ENCODE measurements at regions not wholly inside any gene's neighbourhood (a gene's known extent, or its start where the extent isn't known, plus 50 kb on each side); places are given as distances from the start of the nearest gene placed in this dataset.

DNA sequence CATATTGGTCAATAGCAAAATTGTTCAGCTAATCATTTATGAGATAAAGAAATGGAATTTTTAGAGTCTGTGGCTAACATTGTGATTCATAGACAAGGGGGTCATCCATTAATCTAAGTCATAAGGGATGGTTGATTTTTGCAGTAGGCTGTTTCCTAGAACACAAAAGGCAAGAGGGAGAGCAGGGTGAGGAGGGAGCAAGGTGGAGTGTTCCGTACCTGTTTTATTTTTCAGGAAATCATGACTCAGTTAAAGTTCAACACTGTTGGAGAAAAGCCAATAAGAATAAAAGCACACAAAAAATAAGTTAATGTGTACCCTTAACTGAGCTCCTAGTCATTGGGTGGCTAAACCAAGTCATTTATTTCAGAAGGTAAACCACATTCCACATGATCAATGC, 512.4 kb upstream of the ATXN8OS start:
- no peak for DNase-seq (ENCODE audit: extremely low spot score, unreplicated experiment)
- no peak overlapping the region for H3K4me3 Mint-ChIP-seq
- H3K27ac Mint-ChIP-seq: no peak overlapping the region
- no peaks in the 10 kb centered on the region for H3K9me3 Mint-ChIP-seq
- H3K27me3 Mint-ChIP-seq: no peaks in the 10 kb centered on the region
- TF ChIP-seq CTCF (conservative IDR thresholded peaks at IDR 0.05): no peak
- H3K4me1 Mint-ChIP-seq (ENCODE audit: unreplicated experiment): no peaks in the 10 kb centered on the region
- no peaks in the 10 kb centered on the region for H3K36me3 Mint-ChIP-seq

- no peak for DNase-seq (ENCODE audit: extremely low spot score, unreplicated experiment)
- Mint-ChIP-seq H3K27me3 (no peaks in the 10 kb centered on the region), H3K4me1 (ENCODE audit: unreplicated experiment) (no peaks in the 10 kb centered on the region), H3K9me3 (no peaks in the 10 kb centered on the region), H3K36me3 (no peaks in the 10 kb centered on the region), H3K27ac (no peak overlapping the region), H3K4me3 (no peak overlapping the region)
- TF ChIP-seq CTCF (conservative IDR thresholded peaks at IDR 0.05): no peak
These were observed 516.2 kb upstream of the ATXN8OS start for GRCh38 chr13:69591437-69591836.

- no peak for DNase-seq (ENCODE audit: extremely low spot score, unreplicated experiment)
- Mint-ChIP-seq H3K36me3 (no peaks in the 10 kb centered on the region), H3K27me3 (no peaks in the 10 kb centered on the region), H3K27ac (no peak overlapping the region), H3K4me3 (no peak overlapping the region), H3K9me3 (no peaks in the 10 kb centered on the region), H3K4me1 (ENCODE audit: unreplicated experiment) (no peaks in the 10 kb centered on the region)
- TF ChIP-seq CTCF (conservative IDR thresholded peaks at IDR 0.05): no peak
These were observed 517.9 kb upstream of the ATXN8OS start for GRCh38 chr13:69589531-69590235.

DNA sequence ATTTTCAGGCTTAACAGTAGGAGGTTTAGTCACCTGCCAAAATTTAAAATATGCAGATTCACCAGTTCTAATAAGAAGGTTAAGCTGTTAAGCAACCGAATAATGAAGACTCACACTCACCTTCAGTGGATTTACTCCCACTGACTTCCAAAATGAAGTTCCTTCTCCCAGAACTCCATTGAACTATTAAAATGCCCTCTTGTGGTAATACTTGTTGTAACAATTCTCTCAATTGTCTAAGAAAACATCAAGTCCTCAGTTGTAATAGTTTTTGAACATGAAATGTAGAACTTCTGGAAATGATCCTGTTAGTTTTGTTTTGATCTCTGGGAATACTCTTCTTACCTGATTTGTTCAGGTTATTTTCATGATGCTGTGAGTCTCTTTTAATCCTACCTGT, 522.0 kb upstream of the ATXN8OS start:
- Mint-ChIP-seq H3K9me3 (no peaks in the 10 kb centered on the region), H3K4me3 (no peak overlapping the region), H3K27ac (no peak overlapping the region), H3K27me3 (no peaks in the 10 kb centered on the region), H3K36me3 (no peaks in the 10 kb centered on the region), H3K4me1 (ENCODE audit: unreplicated experiment) (no peaks in the 10 kb centered on the region)
- no peak for DNase-seq (ENCODE audit: extremely low spot score, unreplicated experiment)
- TF ChIP-seq CTCF (conservative IDR thresholded peaks at IDR 0.05): peak; percentile 44

- no peak overlapping the region for H3K27ac Mint-ChIP-seq
- no peaks in the 10 kb centered on the region for H3K9me3 Mint-ChIP-seq
- TF ChIP-seq CTCF (conservative IDR thresholded peaks at IDR 0.05): no peak
- no peaks in the 10 kb centered on the region for H3K4me1 Mint-ChIP-seq (ENCODE audit: unreplicated experiment)
- no peaks in the 10 kb centered on the region for H3K36me3 Mint-ChIP-seq
- no peaks in the 10 kb centered on the region for H3K27me3 Mint-ChIP-seq
- H3K4me3 Mint-ChIP-seq: no peak overlapping the region
- DNase-seq (ENCODE audit: extremely low spot score, unreplicated experiment): no peak
These were observed 527.4 kb upstream of the ATXN8OS start for GRCh38 chr13:69580255-69580654.

GRCh38 chr13:69579351-69579750, 528.3 kb upstream of the ATXN8OS start:
- H3K27me3 Mint-ChIP-seq: no peaks in the 10 kb centered on the region
- H3K36me3 Mint-ChIP-seq: no peaks in the 10 kb centered on the region
- H3K9me3 Mint-ChIP-seq: no peaks in the 10 kb centered on the region
- no peak overlapping the region for H3K4me3 Mint-ChIP-seq
- no peaks in the 10 kb centered on the region for H3K4me1 Mint-ChIP-seq (ENCODE audit: unreplicated experiment)
- no peak overlapping the region for H3K27ac Mint-ChIP-seq
- peak; percentile 46 for TF ChIP-seq CTCF (conservative IDR thresholded peaks at IDR 0.05)
- no peak for DNase-seq (ENCODE audit: extremely low spot score, unreplicated experiment)
